ENCODE measurements at regions not wholly inside any gene's neighbourhood (a gene's known extent, or its start where the extent isn't known, plus 50 kb on each side); places are given as distances from the start of the nearest gene placed in this dataset.

DNA sequence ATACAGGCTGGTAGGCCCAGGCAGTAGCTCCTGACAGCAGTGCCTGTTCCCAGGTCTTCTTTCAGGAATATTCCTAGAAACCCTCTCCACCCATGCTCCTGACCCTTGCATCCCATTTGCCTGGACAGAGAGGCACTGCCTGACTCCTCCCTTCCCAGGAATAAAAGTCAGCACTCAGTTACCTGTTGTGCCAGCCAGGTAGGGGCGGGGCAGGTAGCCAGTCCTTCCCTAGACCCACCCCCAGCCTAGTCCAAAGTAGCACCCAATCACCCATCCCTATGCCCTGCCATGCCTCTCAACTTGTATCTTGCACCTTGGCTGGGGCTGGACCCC is 129.9 kb downstream of the MRPL14 start:
- DNase-seq = no peak

DNA sequence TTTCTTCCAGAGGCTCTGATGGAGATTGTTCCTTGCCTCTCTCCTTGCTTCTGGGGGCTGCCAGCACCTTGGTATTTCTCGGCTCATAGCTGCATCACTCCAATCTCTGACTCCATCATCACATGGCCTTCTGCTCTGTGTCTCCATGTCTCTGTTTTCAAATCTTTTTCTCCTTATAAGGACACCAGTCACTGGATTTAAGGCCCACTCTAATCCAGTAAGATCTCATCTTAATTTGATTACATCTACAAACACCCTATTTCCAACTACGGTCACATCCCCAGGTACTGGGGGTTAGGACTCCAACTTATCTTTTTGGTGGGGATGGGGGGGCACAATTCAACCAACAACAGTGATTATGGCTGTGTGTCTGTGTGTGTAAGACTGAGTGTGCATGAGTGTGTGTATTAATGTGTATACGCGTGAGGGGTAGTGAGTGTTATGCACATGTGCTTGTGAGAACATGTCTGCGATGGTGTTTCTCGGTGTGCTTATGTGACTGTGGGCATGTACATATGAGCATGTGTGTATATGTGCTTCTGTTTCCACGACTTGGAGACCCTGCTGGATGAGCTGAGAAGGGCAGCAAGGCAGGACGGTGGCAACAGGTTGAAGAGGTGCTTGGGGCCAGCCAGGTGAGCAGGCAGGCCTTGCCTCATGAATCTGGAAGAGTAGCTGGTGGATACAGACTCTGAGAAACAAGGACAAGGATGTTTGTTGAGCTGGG is 130.5 kb downstream of the MRPL14 start:
- no peak for DNase-seq

DNA sequence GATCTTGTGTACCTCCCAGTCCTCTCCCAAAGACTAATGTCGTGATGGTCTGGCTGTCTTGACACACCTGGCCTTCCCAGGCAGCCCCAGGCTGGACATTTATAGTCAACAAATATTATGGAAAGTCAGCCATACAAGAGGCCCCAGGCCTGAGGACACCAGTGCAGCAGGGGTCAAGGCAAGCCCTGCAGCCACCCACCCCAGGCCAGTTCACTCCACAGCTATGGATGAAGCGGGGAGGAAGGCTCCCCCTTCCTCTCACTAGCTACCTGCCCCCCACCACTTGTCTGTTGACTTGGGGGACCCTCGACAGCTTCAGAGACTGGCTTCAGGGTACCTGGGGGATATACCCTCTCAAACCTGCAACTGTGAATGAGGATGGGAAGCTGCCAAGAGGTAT is 132.1 kb downstream of the MRPL14 start:
- no peak for DNase-seq

DNA sequence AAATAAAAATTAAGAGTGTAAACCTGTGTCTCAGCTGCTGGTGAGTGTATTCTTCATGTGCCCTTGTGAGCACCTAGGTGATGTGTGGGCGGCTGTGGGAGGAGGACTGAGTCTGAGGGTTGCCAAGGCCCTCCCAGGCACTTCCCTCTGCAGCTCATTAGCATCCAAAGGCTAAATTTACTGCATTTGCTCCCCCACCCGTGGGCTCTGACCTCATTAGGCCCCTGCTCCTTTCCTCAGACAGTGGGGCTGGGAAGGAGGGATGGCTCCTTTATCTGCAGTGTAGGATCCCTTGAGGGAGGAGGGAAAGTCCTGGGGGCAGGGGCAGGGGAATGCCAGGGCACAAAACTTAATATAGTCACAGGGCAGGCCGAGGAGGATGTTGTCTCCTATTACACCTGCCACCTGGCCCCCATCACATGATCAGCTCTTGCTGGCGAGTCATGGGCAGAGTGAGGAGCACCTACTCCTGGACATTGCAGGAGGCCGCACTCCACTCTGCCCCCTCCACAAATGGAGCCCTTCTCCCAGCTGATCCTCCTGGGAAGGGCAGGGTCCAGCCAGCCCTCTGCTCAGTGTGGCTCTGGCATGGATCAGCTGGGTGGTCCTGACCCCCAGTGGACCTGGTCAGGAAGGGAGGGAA is 133.2 kb downstream of the MRPL14 start:
- peak in 1 of 2 experiments; percentile 59 for DNase-seq

DNA sequence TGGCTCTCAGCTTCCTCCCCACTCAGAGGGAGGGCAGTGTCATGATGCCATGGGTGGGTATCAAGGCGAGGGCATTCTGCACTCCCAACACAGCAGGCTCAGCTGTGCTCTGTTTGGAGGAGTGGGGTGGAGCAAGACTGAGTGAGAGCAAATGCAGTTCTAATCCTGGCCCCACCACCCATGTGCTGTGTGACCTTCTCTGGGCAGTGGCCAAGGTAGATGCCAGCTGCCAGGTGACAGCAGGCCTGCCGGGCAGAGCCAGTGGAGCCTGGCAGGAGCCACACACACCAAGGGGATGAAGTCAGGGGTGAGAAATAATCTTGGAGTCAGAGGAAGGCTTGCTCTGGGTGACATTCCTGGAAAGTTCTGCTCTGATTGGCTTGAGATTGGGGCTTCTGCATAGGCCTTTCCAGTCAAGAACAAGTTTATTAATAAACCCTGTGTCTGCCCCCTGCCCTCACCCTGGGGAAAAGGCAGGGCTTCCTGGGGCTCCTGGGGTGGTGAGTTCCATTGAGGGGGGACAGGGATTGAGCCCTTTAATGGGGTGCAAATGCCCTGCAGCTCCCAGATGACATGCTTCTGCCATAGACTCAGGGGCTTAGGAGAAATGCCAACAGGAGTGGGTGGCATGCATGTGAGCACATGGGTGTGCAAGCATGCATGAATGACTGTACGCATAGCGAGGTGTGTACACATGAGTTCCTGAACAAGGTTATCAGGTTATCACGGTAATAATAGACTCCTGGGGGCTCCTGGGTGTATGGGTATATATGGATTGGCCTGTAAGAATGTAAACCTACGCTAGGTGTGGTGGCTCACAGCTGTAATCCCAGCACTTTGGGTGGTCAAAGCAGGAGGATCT is 134.2 kb downstream of the MRPL14 start:
- DNase-seq = no peak

DNA sequence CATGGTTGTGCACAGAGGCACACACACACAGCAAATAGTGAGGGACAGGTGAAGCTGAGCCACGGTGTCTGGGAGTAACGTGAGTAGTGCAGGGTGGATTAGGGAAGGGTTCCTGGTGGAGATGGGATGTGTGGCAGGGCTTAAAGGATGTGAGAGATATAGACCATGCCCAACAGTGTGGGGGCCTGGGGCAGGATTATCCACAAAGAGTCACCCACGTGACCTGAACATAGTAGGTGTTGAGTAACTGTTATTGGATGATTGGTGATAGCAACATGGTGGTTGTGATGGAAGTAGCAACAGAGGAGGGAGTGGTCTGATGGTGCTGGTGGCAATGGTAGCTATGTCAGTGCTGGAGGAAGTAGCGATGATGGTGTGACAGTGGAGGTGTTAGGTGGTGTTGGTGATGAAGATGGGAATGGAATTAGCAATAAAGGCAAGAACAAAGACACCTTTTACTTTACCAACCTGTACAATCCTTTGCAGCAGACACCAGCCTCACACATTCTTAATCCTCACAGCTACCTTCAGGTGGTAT is 135.1 kb downstream of the MRPL14 start:
- no peak for DNase-seq

DNA sequence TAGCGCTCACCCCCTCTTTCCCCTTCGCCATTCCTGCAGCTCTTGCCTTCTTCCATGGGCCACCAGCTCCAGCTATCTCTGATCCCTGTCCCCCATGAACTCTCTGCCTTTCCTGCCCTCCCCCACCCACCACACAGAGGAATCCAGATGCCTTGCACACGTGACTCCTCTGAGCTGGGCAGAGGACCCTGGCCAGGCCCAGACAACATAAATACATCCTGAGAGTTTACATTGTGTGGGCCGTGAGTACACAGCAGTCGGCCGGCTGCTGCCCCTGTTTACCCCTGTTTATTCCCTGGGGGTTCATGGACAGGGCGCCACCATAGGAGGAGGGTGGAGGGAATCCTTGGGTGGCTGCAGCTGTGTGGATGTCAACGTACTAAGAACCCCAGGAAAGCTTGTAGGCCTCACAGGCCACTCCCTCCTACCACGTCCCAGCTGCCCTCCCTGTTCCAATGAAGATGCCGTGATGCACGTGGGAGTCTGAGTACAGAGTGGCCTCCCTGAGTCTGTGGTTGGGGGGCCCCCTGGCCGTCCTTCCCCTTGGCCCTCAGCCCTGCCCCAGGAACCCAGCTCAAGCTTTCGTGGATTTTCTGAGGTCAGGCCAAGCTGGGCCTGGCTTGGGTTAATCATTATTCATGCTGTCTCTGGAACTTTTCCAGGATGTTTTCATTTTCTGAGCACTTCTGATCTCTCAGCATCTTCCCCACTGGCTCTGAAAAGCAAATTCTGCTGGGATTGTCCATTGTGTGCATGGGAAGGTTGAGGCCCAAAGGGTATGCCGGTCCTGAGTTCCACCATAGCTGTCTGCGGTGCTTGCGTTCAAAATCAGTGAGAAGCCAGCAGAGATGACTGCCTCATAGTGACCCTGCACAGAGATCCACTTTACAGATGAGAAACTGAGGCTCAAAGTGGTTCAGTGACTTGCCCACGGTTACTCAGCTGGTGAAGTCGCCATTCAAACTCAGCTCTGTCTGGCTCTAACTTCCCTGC is 136.3 kb downstream of the MRPL14 start:
- no peak for DNase-seq

DNA sequence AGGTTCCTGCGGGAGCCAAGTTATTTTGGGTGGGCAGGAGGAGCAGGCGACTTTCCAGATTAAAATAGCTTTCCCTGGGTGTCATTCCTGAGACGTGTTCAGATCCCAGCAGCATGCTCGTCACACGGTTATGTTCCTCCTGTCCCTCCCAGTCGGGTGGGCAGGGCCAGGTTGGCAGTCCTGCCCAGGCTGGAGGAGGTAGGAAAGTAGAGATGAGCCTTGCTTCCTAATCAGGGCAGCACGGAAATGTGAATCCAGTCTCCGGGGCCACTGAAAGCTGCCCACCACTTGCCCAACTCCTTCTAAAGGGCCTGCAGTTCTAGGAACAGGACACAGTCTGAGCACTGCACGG is 137.0 kb downstream of the MRPL14 start:
- no peak for DNase-seq

DNA sequence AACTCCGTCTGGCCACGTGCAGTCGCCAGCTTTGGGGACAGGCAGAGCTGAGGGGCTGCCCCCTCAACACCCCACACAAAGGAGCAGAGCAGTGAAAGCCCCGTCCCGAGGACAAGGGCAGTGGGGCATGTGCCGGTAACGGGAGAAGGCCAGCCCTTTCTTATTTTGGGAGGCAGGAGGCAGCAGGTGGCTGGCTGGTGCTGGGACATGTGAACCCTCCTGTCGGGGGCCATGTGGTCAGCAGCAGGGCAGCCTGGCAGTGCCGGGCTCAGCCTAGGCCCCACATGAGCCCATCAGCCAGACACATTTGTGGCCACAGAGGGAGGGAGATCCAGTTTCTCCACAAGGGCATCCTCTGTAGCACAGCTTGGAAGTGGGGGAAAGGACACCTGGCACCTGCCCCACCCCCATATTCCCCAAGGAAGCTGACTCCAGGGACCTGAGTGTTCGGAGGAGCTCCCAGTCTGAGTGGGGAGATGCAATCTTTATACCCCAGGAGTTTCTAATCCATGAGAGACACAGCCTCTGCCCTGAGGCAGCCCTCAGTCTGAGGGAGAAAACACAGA is 137.6 kb downstream of the MRPL14 start:
- no peak for DNase-seq

DNA sequence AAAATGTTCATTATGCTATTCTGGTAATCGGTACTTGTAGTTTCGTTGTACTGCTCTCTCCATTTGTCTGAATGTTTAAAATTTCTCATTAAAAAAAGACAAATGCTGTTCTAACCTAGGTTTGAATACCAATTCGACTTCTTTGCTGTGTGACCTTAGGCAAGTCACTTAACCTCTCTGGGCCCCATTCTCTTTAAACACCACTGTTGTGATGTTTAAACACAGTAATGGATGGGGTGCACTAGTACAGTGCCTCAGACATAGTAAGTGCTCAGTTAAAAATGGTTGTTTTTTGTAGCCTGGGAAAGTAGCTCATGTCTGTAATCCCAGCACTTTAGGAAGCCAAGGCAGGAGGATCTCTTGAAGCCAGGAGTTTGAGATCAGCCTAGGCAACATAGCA is 138.5 kb downstream of the MRPL14 start:
- no peak for DNase-seq

DNA sequence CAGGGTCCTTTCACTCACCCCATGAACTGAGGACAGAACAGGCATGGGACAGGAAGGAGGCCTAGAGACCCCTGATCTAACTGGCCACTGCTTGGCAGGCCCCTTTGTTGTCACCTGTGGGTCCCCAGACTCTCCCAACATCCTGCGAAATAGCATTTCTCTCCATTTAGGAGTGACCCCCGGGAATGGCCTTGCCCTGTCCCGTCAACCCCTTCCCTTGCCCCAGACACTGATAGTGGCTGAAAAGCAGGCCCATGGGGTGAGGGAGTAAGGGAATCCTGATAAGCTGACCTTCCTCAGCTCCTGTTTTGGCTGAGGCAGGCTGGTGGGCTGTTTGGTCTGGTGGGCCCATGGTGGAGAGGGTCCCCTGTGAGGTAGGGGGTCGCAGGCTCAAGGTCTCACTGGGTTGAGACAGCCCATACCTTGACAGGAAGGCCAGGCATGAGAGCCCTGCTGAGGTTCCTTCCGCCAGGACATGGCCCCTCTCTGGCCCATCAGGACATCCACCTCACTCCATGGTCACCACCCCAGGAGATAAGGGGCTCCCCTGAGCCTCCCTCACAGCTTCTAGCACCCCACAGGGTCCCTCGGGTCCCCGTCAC is 139.3 kb downstream of the MRPL14 start:
- no peak for DNase-seq

DNA sequence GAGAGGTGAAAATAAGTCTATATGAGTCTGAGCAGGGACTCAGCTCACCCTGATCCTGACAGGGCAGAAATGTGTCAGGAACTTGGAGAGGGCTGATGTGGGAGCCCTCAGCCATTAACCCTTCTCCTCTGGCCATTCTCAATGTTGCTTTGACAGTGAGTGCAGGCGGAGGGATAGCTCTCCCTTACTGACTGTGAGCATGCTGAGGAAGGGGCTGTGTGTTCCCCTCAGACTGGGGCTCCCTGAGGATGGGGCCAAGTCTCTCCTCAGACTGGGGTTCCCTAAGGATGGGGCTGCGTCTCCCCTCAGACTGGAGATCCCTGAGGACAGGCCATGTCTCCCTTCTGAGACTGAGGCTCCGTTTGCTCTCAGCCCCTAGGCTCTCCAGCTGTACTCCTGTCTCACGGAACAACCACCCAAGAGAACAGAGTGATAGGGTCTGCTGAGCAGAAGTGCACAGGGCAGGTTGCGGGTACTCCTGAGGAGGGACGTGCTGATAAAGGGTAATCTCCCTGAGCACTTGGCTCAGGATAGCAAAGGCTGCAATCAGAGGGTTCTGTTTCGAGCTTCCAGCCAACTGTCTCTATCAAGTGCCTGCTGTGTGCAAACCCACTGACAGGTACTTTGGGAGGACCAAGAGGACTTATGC is 141.0 kb downstream of the MRPL14 start:
- DNase-seq = no peak

DNA sequence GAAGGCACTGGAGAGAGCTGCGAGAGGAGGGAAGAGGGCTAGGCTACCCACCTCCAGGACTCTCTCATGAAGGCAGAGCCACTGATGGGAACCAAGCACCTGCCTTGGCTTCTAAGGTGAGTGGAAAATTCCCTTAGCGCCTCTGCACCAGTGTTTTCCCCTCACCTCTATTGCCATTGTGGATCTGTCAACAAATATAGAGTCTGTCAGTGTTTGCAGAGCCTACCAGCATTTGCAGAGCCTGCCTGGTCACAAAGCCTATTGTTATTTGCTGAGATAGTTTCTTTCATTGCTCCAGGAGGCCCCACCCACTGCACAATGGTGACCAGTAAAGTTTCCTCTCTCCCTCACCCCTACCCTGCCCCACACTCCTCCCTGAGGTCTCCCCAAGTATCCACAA is 141.9 kb downstream of the MRPL14 start:
- DNase-seq = no peak

DNA sequence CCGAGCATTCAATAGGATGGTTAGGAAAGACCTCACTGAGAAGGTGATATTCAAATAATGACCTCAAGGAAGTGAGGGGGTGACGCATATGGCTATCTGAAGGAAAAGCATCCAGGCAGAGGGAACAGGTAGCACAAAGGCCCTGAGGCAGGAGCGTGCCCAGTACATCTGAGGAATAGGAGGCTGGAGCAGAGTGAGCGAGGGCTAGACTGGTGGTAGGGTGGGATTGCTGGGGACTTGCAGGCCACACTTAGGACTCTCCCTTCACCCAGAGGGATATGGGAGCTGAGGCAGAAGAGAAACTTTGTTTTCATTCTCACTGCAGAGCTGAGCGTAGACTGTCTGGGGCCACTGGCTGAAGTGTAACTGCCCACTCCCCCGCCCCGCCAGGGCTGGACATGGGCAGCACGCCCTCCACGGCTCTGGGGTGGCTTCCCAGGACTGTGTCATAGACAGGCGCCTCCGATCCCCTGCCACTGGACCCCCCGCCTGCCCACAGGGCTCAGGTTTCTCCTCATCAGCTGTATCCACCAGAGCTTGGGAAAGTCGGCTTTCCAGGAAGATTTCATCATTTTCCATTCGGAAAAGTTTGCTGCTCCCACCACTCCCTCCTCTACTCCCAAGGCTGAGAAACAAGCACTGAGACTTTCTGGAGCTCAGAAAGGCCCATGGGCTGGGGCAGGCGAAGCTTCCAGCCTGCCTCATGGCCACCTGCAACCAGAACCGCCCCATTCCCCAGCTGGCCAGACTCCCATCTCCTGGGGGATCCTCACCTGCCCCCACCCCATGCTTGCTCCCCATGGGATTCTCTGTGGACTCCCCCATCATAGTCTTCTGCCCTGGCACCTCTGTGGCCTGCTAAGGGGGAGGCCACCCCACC is 142.6 kb downstream of the MRPL14 start:
- no peak for DNase-seq

DNA sequence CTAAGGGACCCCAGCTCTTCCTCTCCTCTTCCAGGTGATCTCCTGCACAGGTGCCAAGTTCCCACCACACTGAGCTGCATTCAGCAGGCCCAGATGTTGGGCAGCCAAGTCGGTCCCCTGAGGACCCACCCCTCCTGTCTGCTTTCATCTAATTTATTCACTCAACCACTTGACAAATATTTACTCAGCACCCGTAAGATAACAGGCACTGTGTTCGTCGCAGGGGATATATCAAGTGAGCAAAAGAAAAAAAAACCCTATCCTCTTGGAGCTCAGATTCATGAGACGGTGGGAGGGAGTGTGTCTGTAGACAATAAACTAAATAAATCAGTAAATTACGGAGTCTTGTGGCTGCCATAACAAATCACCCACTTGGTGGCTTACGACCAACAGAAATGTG is 143.6 kb downstream of the MRPL14 start:
- no peak for DNase-seq

DNA sequence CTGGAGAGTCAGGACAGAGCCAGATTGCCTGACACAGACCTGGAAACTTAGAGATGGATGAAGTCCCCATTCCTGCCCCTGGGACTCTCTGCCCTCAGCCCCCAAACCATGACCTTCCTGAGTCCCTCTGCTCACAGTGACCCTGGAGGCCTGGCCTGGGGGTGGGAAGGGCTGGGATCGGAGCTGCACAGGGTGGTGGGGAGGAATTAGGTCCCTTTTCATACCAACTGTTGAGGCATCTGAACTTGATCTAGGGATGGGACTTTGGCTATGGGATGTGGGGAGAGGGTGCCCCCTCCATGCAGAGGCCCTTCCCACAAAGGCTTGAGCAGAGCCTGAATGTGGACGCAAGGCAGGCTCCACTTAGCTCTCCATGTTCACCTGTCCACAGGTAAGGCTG is 144.1 kb downstream of the MRPL14 start:
- DNase-seq = no peak

DNA sequence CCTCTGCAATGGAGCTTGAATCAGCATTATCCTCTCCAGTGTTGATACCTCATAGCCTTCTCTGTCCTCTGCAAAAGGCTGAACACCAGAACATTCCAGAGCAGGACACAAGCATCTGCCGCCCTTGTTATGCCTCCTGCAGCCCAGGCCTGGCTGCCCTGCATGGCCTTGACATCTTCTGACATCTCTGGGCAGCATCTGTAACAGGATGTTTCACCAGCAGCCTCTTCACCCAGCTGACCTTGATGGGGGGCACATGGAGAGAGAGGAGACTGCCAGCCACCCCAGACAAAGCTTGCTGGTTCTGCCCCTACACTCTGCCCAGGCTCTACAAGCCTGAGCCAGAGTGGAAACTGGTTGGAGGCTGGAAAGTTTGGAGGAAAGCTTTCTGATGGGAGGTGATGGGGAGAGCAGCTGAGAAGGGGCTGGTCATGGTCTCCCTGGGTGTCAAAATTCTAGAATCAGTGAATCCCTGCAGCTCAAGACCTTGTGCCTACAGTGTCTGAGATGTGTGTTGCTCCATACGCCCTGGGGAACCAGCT is 145.1 kb downstream of the MRPL14 start:
- DNase-seq = no peak

DNA sequence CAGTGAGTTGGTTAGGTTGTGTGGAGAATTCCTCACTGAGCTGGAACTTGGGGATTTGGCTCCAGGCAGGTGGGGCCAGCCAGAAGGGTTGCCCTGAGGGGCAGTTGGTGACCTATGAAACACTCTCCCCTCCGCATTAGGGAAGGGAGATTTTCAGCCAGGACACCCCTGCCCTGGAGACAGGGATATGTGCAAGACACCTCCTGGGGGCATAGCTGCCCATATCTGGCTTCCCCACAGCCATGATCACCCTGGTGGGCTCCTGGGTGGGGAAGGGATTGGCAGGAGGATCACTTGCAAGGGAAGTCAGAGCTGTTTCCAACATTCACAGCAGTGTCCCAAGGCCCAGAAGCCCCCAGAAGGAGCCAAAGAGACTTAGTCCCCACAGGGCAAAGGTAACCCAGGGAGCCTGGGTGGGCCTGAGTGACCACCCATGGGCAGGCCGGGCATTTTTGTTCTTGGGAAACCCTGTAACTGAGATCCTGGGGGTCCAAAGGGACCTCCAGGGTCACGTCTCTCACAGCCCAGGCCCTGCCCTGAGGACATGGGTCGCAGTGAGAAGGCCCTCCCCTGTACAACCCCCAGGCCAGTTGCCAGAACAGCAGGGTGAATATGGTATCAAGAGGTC is 145.8 kb downstream of the MRPL14 start:
- DNase-seq = no peak
